Erythroblast (primary cell): ENCODE measurements at regions not wholly inside any gene's neighbourhood (a gene's known extent, or its start where the extent isn't known, plus 50 kb on each side); places are given as distances from the start of the nearest gene placed in this dataset.

Source experiments
- GATA1 ChIP-seq: IDR thresholded peaks from 2 replicates; pipeline ENCODE4 v1.6.1; 2011; ENCODE audit warnings: low read depth, mild to moderate bottlenecking, control low read depth, low read length, moderate library complexity
- POLR2A ChIP-seq: IDR thresholded peaks from 2 replicates; pipeline ENCODE4 v1.6.1; 2011; ENCODE audit warnings: mild to moderate bottlenecking, low read length

DNA sequence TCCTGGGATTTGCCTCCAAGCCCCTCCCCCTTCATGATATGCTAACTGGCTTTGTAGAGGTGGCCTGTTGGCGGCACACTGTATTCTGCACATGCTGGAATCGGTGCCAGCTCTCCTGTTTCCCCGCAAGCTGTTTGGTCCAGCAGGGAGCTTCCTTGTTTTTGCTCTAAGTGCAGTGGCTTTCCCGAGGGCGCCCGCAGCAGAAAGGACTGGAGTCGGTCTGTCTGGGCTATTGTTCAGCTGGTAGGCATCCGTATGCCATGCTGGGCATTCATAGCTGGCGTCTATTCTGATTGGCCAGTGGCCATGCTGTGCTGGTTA lies 88.9 kb upstream of the MED13L start:
- TF ChIP-seq POLR2A (no peak), GATA1 (no peak)
